GM12878 (cell line): ENCODE measurements at regions not wholly inside any gene's neighbourhood (a gene's known extent, or its start where the extent isn't known, plus 50 kb on each side); places are given as distances from the start of the nearest gene placed in this dataset.

Source experiments
- ATAC-seq: fragments of 200-7000 bp; cut with Tn5 transposase; 3 replicates; pipeline ENCODE4 v1.9.1; 2020; ENCODE audit warnings: mild to moderate bottlenecking, moderate library complexity
- BruUV-seq: library from RNA; stranded (reverse); fragments of 400-500 nt; replicated peaks from 2 replicates; lab custom pipeline; 2021; lab: Mats Ljungman, UMichigan
- CTCF ChIA-PET: fragments of 300-600 bp; sonication (Branson Sonifier 250); formaldehyde crosslinking; extraction: SDS; loops from one replicate; lab custom pipeline; 2021; ENCODE audit warnings: inconsistent platforms; lab: Yijun Ruan, JAX
- POLR2A ChIA-PET: fragments of 350-600 bp; formaldehyde crosslinking; extraction: SDS; loops from one replicate; lab custom pipeline; 2021; ENCODE audit warnings: inconsistent platforms; lab: Charles Lee
- RAD21 ChIA-PET: fragments of 300-600 bp; sonication (Branson Sonifier 250); formaldehyde crosslinking; loops from one replicate; lab custom pipeline; 2023; ENCODE audit warnings: antibody characterized with exemption; ENCODE audit not compliant: unreplicated experiment; lab: Charles Lee
- SMC1A ChIA-PET: fragments of 300-600 bp; sonication (Branson Sonifier 250); formaldehyde crosslinking; loops from one replicate; lab custom pipeline; 2023; ENCODE audit not compliant: unreplicated experiment, uncharacterized antibody; lab: Charles Lee
- DNase-seq: peaks from one replicate; pipeline ENCODE4 v3.0.0-alpha.2; 2011; ENCODE audit warnings: low read depth, low spot score
- FAIRE-seq: peaks from 3 replicates; lab custom pipeline; 2011; peaks lifted over from hg19 to GRCh38; lab: Jason Lieb, UNC
- H2AFZ ChIP-seq: 2 replicates; pipeline ENCODE4 v1.6.0; 2011; ENCODE audit warnings: low read depth, low read length, control low read depth; ENCODE audit not compliant: control insufficient read depth
- H3K27ac ChIP-seq: 2 replicates; pipeline ENCODE4 v1.5.1; 2011; ENCODE audit warnings: control low read depth; ENCODE audit not compliant: control insufficient read depth, insufficient read depth
- H3K27me3 ChIP-seq, 2 experiments: replicated peaks in 1 of 2; 2 replicates each; pipeline versions ENCODE4 v1.6.0 to v1.6.1; 2011; ENCODE audit warnings: low read length in 1 of 2; ENCODE audit not compliant: control insufficient read depth in 2 of 2, insufficient read depth in 2 of 2
- H3K36me3 ChIP-seq, 2 experiments: 2 replicates each; pipeline ENCODE4 v1.5.1; 2011; ENCODE audit warnings: low read length in 1 of 2; ENCODE audit not compliant: control insufficient read depth in 2 of 2, insufficient read depth in 2 of 2
- H3K4me1 ChIP-seq: 2 replicates; pipeline ENCODE4 v1.6.1; 2011; ENCODE audit warnings: mild to moderate bottlenecking, low read length, moderate library complexity, mixed read lengths; ENCODE audit not compliant: control insufficient read depth, insufficient read depth
- H3K4me2 ChIP-seq: 2 replicates; pipeline ENCODE4 v1.6.0; 2011; ENCODE audit warnings: control low read depth; ENCODE audit not compliant: control insufficient read depth, insufficient read depth
- H3K4me3 ChIP-seq: fragments of 200-600 bp; sonication (generic); 2 replicates; pipeline ENCODE4 v1.5.1; 2016
- H3K79me2 ChIP-seq: 2 replicates; pipeline ENCODE4 v1.6.0; 2011; ENCODE audit warnings: low read length; ENCODE audit not compliant: control insufficient read depth, insufficient read depth
- H3K9ac ChIP-seq: 2 replicates; pipeline ENCODE4 v1.8.0; 2011; ENCODE audit warnings: low read length, control low read depth, mixed read lengths; ENCODE audit not compliant: control insufficient read depth, insufficient read depth
- H3K9me3 ChIP-seq: replicated peaks from 3 replicates; pipeline ENCODE4 v1.5.1; 2011; ENCODE audit warnings: mild to moderate bottlenecking, low read length; ENCODE audit not compliant: control insufficient read depth, insufficient read depth
- H4K20me1 ChIP-seq: 2 replicates; pipeline ENCODE4 v1.6.0; 2011; ENCODE audit not compliant: control insufficient read depth, insufficient read depth
- ASH2L ChIP-seq: fragments of 300-600, 200-600 bp; sonication (generic); IDR thresholded peaks from 2 replicates; pipeline ENCODE4 v1.6.1; 2017; ENCODE audit warnings: low read depth, mild to moderate bottlenecking, borderline replicate concordance
- CREM ChIP-seq: IDR thresholded peaks from 2 replicates; pipeline ENCODE4 v1.6.1; 2014; ENCODE audit warnings: antibody characterized with exemption, low read depth
- IKZF1 ChIP-seq: fragments of 450-650 bp; conservative IDR thresholded peaks from 2 replicates; pipeline ENCODE4 v1.6.1; 2017; ENCODE audit warnings: antibody characterized with exemption, mild to moderate bottlenecking
- KLF5 ChIP-seq: fragments of 450-650 bp; IDR thresholded peaks from 2 replicates; pipeline ENCODE4 v1.6.1; 2014; ENCODE audit warnings: mild to moderate bottlenecking; ENCODE audit not compliant: partially characterized antibody
- MTA2 ChIP-seq: fragments of 450-650 bp; IDR thresholded peaks from 2 replicates; pipeline ENCODE4 v1.6.1; 2016; ENCODE audit warnings: low read depth, mild to moderate bottlenecking, moderate library complexity
- NFIC ChIP-seq: IDR thresholded peaks from 2 replicates; pipeline ENCODE4 v1.6.1; 2012; ENCODE audit warnings: low read depth, mild to moderate bottlenecking, inconsistent platforms, low read length, moderate library complexity
- NFYA ChIP-seq: IDR thresholded peaks from 2 replicates; pipeline ENCODE4 v1.6.1; 2011; ENCODE audit warnings: low read depth, mild to moderate bottlenecking, low read length, improper control_type of control experiment, borderline replicate concordance
- NFYB ChIP-seq: IDR thresholded peaks from 2 replicates; pipeline ENCODE4 v1.6.1; 2011; ENCODE audit warnings: low read depth, mild to moderate bottlenecking, low read length, improper control_type of control experiment, moderate library complexity; ENCODE audit not compliant: insufficient read depth
- NR2C2 ChIP-seq: IDR thresholded peaks from 2 replicates; pipeline ENCODE4 v1.6.1; 2011; ENCODE audit warnings: borderline replicate concordance, low read depth; ENCODE audit not compliant: control insufficient read depth, insufficient read length
- PAX8 ChIP-seq: fragments of 450-650 bp; IDR thresholded peaks from 2 replicates; pipeline ENCODE4 v1.6.1; 2017; ENCODE audit warnings: mild to moderate bottlenecking, moderate library complexity
- RAD51 ChIP-seq: fragments of 450-650 bp; IDR thresholded peaks from 2 replicates; pipeline ENCODE4 v1.6.1; 2016; ENCODE audit warnings: moderate library complexity, mild to moderate bottlenecking, inconsistent platforms
- SREBF2 ChIP-seq: IDR thresholded peaks from 2 replicates; pipeline ENCODE4 v1.6.1; 2012; ENCODE audit warnings: mild to moderate bottlenecking, low read length
- YBX1 ChIP-seq: fragments of 450-650 bp; IDR thresholded peaks from 2 replicates; pipeline ENCODE4 v1.6.1; 2016; ENCODE audit warnings: antibody characterized with exemption
- WGBS: methylation state at CpG from one replicate; pipeline ENCODE4 v1.1.6; 2016; ENCODE audit warnings: low lambda C conversion rate; ENCODE audit not compliant: insufficient replicate concordance, insufficient coverage; ENCODE audit errors: missing lambda C conversion rate; 5-methylcytosine and 5-hydroxymethylcytosine counted together
- in situ Hi-C: fragments of 300-500 bp; cut with MboI; formaldehyde crosslinking; loops from 9 replicates; pipeline ENCODE4 v1.14.3; 2018; ENCODE audit warnings: mixed read lengths
- intact Hi-C: fragments of 100-400 bp; cut with micrococcal nuclease; formaldehyde crosslinking; loops from one replicate; pipeline ENCODE4 v1.14.2; 2022; ENCODE audit not compliant: unreplicated experiment
- TF ChIP-seq, protein P1 (sequence below): fragments of 150-350 bp; IDR thresholded peaks from 2 replicates; pipeline ENCODE4 v1.6.1; 2016; ENCODE audit warnings: low read depth, low read length
- TF ChIP-seq, protein P2 (sequence below): fragments of 450-650 bp; IDR thresholded peaks from 2 replicates; pipeline ENCODE4 v1.6.1; 2014; ENCODE audit warnings: mild to moderate bottlenecking
- TF ChIP-seq, protein P3 (sequence below): fragments of 450-650 bp; IDR thresholded peaks from 2 replicates; pipeline ENCODE4 v1.6.1; 2016; ENCODE audit warnings: mild to moderate bottlenecking

DNA sequence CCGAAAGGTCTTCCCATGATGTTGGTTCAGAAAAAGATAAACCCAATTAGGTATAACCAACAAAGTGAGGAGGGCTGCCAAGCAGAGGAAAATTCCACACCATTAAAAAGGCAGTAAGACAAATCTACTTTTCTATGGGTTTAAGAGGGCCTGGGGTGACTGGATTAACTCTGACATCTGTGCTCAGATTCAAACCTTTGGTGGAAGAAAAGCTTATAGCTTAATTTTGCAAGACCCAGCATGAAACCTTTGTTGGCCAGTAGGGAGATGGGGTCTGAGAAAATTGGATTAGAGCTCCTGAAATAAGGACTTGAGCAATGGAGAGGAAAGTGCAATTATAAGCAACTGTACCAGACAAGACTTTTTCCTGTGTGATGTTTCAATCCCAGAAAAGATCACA lies 104.2 kb downstream of the KDR start (continued):
- TF ChIP-seq, protein P1, sequence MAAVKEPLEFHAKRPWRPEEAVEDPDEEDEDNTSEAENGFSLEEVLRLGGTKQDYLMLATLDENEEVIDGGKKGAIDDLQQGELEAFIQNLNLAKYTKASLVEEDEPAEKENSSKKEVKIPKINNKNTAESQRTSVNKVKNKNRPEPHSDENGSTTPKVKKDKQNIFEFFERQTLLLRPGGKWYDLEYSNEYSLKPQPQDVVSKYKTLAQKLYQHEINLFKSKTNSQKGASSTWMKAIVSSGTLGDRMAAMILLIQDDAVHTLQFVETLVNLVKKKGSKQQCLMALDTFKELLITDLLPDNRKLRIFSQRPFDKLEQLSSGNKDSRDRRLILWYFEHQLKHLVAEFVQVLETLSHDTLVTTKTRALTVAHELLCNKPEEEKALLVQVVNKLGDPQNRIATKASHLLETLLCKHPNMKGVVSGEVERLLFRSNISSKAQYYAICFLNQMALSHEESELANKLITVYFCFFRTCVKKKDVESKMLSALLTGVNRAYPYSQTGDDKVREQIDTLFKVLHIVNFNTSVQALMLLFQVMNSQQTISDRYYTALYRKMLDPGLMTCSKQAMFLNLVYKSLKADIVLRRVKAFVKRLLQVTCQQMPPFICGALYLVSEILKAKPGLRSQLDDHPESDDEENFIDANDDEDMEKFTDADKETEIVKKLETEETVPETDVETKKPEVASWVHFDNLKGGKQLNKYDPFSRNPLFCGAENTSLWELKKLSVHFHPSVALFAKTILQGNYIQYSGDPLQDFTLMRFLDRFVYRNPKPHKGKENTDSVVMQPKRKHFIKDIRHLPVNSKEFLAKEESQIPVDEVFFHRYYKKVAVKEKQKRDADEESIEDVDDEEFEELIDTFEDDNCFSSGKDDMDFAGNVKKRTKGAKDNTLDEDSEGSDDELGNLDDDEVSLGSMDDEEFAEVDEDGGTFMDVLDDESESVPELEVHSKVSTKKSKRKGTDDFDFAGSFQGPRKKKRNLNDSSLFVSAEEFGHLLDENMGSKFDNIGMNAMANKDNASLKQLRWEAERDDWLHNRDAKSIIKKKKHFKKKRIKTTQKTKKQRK: no peak
- no peak for TF ChIP-seq YBX1
- no peak for TF ChIP-seq CREM

DNA sequence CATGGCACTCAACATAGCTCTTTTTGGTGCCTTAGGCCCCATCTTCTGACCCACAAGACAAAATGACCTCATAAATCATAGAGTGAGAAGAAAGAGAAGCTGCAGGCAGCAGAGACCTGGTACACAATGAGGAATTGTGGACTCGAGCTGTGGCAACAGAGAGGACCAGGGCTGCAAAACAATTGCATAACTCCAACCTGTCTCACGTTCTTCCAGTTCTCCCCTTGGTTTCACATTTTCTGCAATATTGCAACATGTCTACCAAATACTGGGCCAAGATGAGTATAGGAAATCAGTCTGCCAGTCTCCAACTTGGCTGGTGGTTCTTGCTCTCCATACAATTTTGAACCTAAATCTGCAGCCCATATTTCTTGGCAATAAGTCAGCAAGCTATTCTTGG lies 105.3 kb downstream of the KDR start:
- TF ChIP-seq KLF5: no peak
- no peak for TF ChIP-seq NFYB
- no peak for TF ChIP-seq SREBF2
- no peak for TF ChIP-seq NR2C2
- TF ChIP-seq ASH2L: no peak
- TF ChIP-seq RAD51: no peak
- no peak for TF ChIP-seq PAX8
- TF ChIP-seq MTA2: no peak
- TF ChIP-seq, protein P2, sequence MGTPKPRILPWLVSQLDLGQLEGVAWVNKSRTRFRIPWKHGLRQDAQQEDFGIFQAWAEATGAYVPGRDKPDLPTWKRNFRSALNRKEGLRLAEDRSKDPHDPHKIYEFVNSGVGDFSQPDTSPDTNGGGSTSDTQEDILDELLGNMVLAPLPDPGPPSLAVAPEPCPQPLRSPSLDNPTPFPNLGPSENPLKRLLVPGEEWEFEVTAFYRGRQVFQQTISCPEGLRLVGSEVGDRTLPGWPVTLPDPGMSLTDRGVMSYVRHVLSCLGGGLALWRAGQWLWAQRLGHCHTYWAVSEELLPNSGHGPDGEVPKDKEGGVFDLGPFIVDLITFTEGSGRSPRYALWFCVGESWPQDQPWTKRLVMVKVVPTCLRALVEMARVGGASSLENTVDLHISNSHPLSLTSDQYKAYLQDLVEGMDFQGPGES: no peak
- TF ChIP-seq IKZF1: no peak
- no peak for TF ChIP-seq NFYA
- no peak for TF ChIP-seq NFIC
- TF ChIP-seq, protein P3, sequence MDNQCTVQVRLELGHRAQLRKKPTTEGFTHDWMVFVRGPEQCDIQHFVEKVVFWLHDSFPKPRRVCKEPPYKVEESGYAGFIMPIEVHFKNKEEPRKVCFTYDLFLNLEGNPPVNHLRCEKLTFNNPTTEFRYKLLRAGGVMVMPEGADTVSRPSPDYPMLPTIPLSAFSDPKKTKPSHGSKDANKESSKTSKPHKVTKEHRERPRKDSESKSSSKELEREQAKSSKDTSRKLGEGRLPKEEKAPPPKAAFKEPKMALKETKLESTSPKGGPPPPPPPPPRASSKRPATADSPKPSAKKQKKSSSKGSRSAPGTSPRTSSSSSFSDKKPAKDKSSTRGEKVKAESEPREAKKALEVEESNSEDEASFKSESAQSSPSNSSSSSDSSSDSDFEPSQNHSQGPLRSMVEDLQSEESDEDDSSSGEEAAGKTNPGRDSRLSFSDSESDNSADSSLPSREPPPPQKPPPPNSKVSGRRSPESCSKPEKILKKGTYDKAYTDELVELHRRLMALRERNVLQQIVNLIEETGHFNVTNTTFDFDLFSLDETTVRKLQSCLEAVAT: no peak
- intact Hi-C loops (no loop called here), in situ Hi-C loops (no loop called here)
- WGBS: 8% methylated on average over 2 of the region's 2 CpGs
- H3K4me1 ChIP-seq: no peaks in the 10 kb centered on the region; the same call in 1 of the 2 replicates
- H3K9me3 ChIP-seq: no peaks in the 10 kb centered on the region
- no peak overlapping the region for H3K4me3 ChIP-seq
- SMC1A ChIA-PET: no interaction called here
- CTCF ChIA-PET: interaction anchor here (1.6 kb wide), 1 partner anchor 13 kb away, joined by 3 read pairs; no protein-coding TSS in a partner anchor
- POLR2A ChIA-PET: no interaction called here
- RAD21 ChIA-PET: interaction anchor here (1.0 kb wide), 1 partner anchor 49 kb away, joined by 3 read pairs; no protein-coding TSS in a partner anchor
- no peak overlapping the region for H3K27ac ChIP-seq
- H3K36me3 ChIP-seq: no peaks in the 10 kb centered on the region
- FAIRE-seq: no peak
- no TSS peak for BruUV-seq
- no peak overlapping the region for H3K4me2 ChIP-seq
- no peak overlapping the region for H3K9ac ChIP-seq
- no peak overlapping the region for H2AFZ ChIP-seq
- H4K20me1 ChIP-seq: no peaks in the 10 kb centered on the region
- no peaks in the 10 kb centered on the region for H3K79me2 ChIP-seq
- ATAC-seq: no peak
- no peaks in the 10 kb centered on the region for H3K27me3 ChIP-seq
- DNase-seq: no peak
